ENCODE measurements at regions not wholly inside any gene's neighbourhood (a gene's known extent, or its start where the extent isn't known, plus 50 kb on each side); places are given as distances from the start of the nearest gene placed in this dataset.

- Histone ChIP-seq H3K27me3 (replicated peaks in 1 of 4; ENCODE audit: control extremely low read depth in 1 of 4, control insufficient read depth in 3 of 4, insufficient read depth in 4 of 4, low read length in 3 of 4) (no peaks in the 10 kb centered on the region), H3K4me3 (ENCODE audit: control extremely low read depth in 1 of 5, extremely low read depth in 1 of 5, insufficient read depth in 1 of 5, low read depth in 2 of 5, low read length in 4 of 5) (no peak overlapping the region), H3K9me3 (ENCODE audit: control extremely low read depth in 1 of 3, control insufficient read depth in 2 of 3, insufficient read depth in 1 of 3, low read length in 2 of 3) (no peaks in the 10 kb centered on the region), H3K36me3 (replicated peaks in 1 of 2; ENCODE audit: control extremely low read depth in 1 of 2, control insufficient read depth in 1 of 2, extremely low read depth in 1 of 2, insufficient read depth in 2 of 2, low read length in 1 of 2) (no peaks in the 10 kb centered on the region), H3K27ac (ENCODE audit: low read length in 2 of 2) (no peak overlapping the region), H3K4me1 (ENCODE audit: control insufficient read depth in 2 of 2, insufficient read depth in 2 of 2, low read length in 2 of 2) (no peaks in the 10 kb centered on the region), H3K79me2 (ENCODE audit: control insufficient read depth, insufficient read depth, low read length) (no peaks in the 10 kb centered on the region), H2AFZ (ENCODE audit: insufficient read depth, low read depth, low read length, poor library complexity, severe bottlenecking) (no peak overlapping the region), H4K20me1 (ENCODE audit: control insufficient read depth, insufficient read depth, low read length, poor library complexity, severe bottlenecking) (no peaks in the 10 kb centered on the region), H3K4me2 (replicated peaks; ENCODE audit: low read depth, low read length, poor library complexity, severe bottlenecking) (no peak overlapping the region), H3K9ac (ENCODE audit: low read length) (no peak overlapping the region)
- ChIA-PET CTCF (no interaction called here), POLR2A (no interaction called here)
- H3K9me3 Mint-ChIP-seq (ENCODE audit: insufficient read depth) = peaks cover 3% of the 10 kb centered on the region
- no peak overlapping the region for H3K27ac Mint-ChIP-seq
- H3K27me3 Mint-ChIP-seq = no peaks in the 10 kb centered on the region
- TF ChIP-seq, protein P1, sequence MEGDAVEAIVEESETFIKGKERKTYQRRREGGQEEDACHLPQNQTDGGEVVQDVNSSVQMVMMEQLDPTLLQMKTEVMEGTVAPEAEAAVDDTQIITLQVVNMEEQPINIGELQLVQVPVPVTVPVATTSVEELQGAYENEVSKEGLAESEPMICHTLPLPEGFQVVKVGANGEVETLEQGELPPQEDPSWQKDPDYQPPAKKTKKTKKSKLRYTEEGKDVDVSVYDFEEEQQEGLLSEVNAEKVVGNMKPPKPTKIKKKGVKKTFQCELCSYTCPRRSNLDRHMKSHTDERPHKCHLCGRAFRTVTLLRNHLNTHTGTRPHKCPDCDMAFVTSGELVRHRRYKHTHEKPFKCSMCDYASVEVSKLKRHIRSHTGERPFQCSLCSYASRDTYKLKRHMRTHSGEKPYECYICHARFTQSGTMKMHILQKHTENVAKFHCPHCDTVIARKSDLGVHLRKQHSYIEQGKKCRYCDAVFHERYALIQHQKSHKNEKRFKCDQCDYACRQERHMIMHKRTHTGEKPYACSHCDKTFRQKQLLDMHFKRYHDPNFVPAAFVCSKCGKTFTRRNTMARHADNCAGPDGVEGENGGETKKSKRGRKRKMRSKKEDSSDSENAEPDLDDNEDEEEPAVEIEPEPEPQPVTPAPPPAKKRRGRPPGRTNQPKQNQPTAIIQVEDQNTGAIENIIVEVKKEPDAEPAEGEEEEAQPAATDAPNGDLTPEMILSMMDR (IDR thresholded peaks at IDR 0.05) = no peak
- TF ChIP-seq EZH2 (IDR thresholded peaks at IDR 0.05; ENCODE audit: borderline replicate concordance, insufficient read depth, low read depth, low read length, poor library complexity, severe bottlenecking) = no peak
- intact Hi-C loops (cut with micrococcal nuclease) = no loop called here
- WGBS (ENCODE audit: insufficient coverage) = 92% methylated on average over 15 of the region's 20 CpGs
- no peak for ATAC-seq (ENCODE audit: low read depth)
- no peaks in the 10 kb centered on the region for H3K4me1 Mint-ChIP-seq
- DNase-seq = no peak
- H3K4me3 Mint-ChIP-seq = no peak overlapping the region
These were observed 428.3 kb upstream of the ATP11B start for GRCh38 chr3:182364723-182365650.

DNA sequence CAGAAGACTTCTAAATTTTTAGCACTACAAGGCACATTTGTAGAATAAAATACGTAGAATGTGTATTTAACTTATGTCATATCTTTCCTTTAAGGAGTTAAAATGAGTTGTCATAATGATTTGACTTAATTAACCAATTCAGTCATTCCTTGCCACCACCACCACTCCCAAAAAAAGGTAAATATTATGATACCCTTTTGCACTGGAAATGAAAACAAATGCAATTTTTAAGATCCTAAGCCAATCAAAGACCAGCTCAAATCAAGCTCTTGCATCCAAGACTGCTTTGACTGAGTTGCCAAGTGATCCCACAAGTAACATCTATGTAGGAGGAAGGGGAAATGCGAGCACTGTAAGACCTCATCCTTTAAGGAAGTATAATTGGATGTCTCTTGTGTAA is 426.6 kb upstream of the ATP11B start:
- Histone ChIP-seq H3K79me2 (ENCODE audit: control insufficient read depth, insufficient read depth, low read length) (no peaks in the 10 kb centered on the region), H3K36me3 (replicated peaks in 1 of 2; ENCODE audit: control extremely low read depth in 1 of 2, control insufficient read depth in 1 of 2, extremely low read depth in 1 of 2, insufficient read depth in 2 of 2, low read length in 1 of 2) (no peaks in the 10 kb centered on the region), H3K27ac (ENCODE audit: low read length in 2 of 2) (no peak overlapping the region), H3K4me3 (ENCODE audit: control extremely low read depth in 1 of 5, extremely low read depth in 1 of 5, insufficient read depth in 1 of 5, low read depth in 2 of 5, low read length in 4 of 5) (no peak overlapping the region), H3K9ac (ENCODE audit: low read length) (no peak overlapping the region), H3K4me1 (ENCODE audit: control insufficient read depth in 2 of 2, insufficient read depth in 2 of 2, low read length in 2 of 2) (no peaks in the 10 kb centered on the region), H3K9me3 (ENCODE audit: control extremely low read depth in 1 of 3, control insufficient read depth in 2 of 3, insufficient read depth in 1 of 3, low read length in 2 of 3) (no peaks in the 10 kb centered on the region), H3K4me2 (replicated peaks; ENCODE audit: low read depth, low read length, poor library complexity, severe bottlenecking) (no peak overlapping the region), H2AFZ (ENCODE audit: insufficient read depth, low read depth, low read length, poor library complexity, severe bottlenecking) (no peak overlapping the region), H4K20me1 (ENCODE audit: control insufficient read depth, insufficient read depth, low read length, poor library complexity, severe bottlenecking) (no peaks in the 10 kb centered on the region), H3K27me3 (replicated peaks in 1 of 4; ENCODE audit: control extremely low read depth in 1 of 4, control insufficient read depth in 3 of 4, insufficient read depth in 4 of 4, low read length in 3 of 4) (no peaks in the 10 kb centered on the region)
- H3K4me1 Mint-ChIP-seq = no peaks in the 10 kb centered on the region
- H3K27ac Mint-ChIP-seq = no peak overlapping the region
- no peaks in the 10 kb centered on the region for H3K27me3 Mint-ChIP-seq
- ATAC-seq (ENCODE audit: low read depth) (no peak), DNase-seq (no peak)
- ChIA-PET CTCF (no interaction called here), POLR2A (no interaction called here)
- no peak overlapping the region for H3K4me3 Mint-ChIP-seq
- TF ChIP-seq, protein P1 (IDR thresholded peaks at IDR 0.05) = no peak
- H3K9me3 Mint-ChIP-seq (ENCODE audit: insufficient read depth) = peaks cover 3% of the 10 kb centered on the region
- intact Hi-C loops (cut with micrococcal nuclease) = no loop called here
- no CpG with 5 or more reads among the region's 2 CpGs for WGBS (ENCODE audit: insufficient coverage)
